Left cardiac atrium (tissue), 4 donors: ENCODE measurements at regions not wholly inside any gene's neighbourhood (a gene's known extent, or its start where the extent isn't known, plus 50 kb on each side); places are given as distances from the start of the nearest gene placed in this dataset.
"Not testable (repeated sequence)": the region's sequence is repeated elsewhere in the genome, so short reads cannot be mapped to it uniquely, and the experiment has no call there.

Experiments
- ATAC-seq, 2 donors: fragments of 200-7000 bp; cut with Tn5 transposase; one replicate each; pipeline ENCODE4 v1.9.1; 2020; ENCODE audit warnings: mild to moderate bottlenecking in 2 of 2, moderate library complexity in 2 of 2
- DNase-seq: peaks from one replicate; pipeline ENCODE4 v3.0.0-alpha.2; 2020
- intact Hi-C, 2 donors: fragments of 100-400 bp; cut with DNase I; formaldehyde crosslinking; loops; one replicate each; pipeline versions ENCODE4 v1.14.1 to v1.15.1; 2022 to 2023
- donor health status: DM: no; HTN: yes; CAD: no.
- donor health status: DM: no; HTN: yes; CAD: no; lungs with severe emphysema.
- donor health status: DM: yes; HTN: yes; CAD: no.
- donor health status: Dilated cardiomyopathy.

DNA sequence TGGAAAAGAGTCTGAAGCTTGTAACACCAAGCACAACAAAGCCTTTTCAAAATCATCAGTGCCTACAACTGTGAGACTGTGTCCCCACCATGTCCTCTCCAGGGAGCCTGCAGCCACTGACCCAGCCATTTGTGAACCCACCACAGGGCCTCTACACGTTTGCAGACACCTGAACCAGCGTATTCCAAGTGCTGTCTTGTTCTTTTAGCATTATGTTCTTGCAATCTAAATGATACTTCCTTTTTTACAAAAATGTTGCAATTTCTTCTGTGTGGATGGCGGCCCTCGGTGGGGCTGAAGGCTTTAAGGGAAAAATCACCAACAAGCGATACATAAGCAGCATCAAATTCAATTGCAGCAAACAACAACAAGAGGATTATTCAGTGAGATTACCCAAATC is 403.2 kb upstream of the MGMT start:
- ATAC-seq, result no peak
- no peak for DNase-seq
- intact Hi-C loops, result no loop called here

DNA sequence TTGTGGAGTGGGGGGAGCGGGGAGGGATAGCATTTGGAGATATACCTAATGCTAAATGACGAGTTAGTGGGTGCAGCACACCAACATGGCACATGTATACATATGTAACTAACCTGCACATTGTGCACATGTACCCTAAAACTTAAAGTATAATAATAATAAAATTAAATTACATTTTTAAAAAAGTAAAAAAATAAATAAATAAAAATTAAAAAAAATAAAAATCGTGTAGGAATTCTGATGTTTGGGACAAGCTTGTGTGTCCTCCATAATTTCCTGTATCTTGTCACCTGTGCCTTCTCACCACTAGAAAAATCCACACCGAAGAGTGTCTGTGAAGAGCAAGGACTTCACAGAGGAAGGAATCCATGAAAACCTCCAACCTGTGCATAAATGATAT is 400.5 kb upstream of the MGMT start:
- ATAC-seq, DNase-seq, intact Hi-C loops: not testable (repeated sequence)

DNA sequence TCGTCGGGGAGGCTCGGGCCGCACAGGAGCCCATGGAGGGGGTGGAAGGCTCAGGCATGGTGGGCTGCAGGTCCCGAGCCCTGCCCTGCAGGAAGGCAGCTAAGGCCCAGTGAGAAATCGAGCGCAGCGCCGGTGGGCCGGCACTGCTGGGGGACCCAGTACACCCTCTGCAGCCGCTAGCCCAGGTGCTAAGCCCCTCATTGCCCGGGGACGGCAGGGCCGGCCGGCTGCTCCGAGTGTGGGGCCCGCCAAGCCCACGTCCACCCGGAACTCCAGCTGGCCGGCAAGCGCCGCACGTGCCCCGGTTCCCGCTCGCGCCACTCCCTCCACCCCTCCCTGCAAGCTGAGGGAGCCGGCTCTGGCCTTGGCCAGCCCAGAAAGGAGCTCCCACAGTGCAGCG is 395.6 kb upstream of the MGMT start:
- intact Hi-C loops, ATAC-seq, DNase-seq: not testable (repeated sequence)

DNA sequence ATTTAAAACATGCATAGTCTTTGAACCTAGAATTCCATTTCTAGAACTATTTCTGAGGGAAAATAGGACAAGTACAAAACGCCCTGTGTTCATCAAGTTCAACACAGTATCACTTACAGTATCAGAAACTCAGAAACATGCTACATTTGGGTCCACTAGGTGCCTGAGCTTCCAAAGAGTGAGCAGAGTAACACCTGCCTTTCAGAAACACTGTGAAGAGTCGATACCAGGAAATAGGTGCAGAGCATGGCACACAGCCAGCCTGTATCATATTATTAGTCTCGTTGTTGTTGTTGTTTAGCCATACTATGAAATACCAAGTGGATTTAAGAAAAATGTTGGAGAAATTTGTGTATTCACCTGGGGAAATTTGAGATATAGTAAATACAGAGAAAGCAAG is 392.1 kb upstream of the MGMT start:
- ATAC-seq (no peak), DNase-seq (no peak)
- intact Hi-C loops, result no loop called here

DNA sequence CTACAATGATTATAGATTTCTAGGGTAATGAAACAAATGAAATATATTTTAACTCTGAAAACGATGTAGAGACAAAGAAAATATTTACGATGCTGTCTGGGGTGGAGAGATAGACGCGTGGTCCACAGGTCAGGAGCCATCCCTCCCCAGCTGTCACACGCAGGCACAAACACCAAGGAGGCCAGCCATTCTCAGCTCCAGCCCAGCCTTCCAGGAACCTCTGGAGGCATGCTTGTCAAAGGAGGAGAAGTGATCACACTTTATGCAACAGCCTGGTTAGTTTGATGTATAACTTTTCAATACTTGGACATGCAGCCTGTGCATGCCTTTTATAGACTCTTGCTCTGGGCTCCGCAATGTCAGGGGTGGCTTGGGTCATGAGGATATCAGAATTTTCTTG is 391.5 kb upstream of the MGMT start:
- intact Hi-C loops, result no loop called here
- DNase-seq (no peak), ATAC-seq (no peak)

DNA sequence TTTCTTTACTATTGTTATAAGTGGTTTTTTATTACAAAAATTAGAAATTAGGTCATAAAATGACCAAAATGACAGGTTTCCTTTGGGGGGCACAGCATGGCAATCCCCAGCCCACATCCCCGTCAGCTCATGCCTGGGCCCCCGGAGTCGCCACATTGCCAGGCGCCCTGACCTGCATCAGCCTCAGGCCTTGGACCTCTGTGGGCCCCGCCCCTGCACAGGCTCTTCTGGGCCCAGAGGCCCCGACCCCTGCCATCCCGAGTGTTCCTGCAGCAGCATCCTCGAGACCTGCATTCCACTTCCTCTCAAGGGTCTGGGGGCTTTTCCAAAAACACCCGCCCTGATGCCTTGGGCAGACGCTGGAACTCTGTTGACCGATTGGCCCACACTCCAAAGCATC is 391.1 kb upstream of the MGMT start:
- no peak for DNase-seq
- ATAC-seq, result no peak
- intact Hi-C loops, result no loop called here

DNA sequence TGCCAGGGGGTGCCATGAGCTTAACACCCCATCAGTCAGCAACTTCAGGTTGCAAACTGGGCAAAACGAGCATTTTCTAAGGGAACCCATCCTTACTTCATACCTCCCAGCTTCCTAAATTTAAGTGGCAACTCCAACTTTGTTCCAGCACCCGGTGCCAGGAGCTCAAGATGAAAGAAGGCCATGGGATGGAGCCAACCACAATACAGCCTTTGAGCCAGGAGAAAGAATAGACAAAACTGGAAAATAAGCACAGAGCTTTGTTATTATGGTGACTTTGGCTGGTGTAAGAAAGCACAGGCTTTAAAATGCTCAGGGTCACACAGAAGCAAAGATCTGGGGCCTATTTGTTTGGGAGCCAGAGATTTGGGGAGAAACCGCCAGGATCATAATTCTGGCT is 388.7 kb upstream of the MGMT start:
- ATAC-seq (no peak), DNase-seq (no peak)
- intact Hi-C loops, result no loop called here

DNA sequence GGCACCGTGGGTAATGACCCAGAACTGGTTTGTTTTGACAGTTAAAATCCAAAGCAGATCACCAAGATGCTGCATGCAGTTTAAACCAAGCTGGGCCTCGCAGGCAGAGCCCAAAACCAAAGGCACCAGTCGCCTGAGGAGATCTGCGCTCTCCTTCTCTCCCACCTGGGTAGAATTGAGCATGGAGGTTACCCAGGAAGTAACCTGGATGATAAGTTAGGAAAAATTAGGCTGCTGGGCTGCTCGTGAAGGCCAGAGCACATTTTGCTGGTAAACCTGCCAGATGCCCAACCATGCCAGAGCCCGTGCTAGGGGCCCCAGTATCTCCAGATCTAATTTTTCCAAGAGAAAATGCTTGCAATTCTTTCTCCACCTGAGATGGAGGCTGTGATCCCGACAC is 388.3 kb upstream of the MGMT start:
- DNase-seq (no peak), ATAC-seq (no peak)
- intact Hi-C loops, result no loop called here

DNA sequence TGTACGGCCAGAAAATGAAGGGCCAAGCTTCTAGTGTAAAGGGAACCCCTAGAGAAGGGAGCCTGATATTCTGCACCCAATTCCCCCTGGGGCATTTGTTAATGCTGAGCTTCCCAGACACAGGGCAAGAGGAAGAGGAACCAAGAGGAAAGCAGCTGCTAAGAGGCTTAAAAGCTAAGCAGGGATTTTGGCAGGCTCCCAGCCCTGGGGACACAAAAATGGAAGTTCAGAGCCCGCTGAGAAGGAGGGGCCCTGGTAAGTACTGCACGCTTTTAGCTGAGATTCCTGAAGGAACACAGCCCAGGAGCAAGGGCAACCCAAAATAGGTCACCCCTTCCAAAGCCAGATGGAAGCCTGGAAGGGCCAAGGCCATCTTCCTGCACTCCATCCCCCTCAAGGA is 387.3 kb upstream of the MGMT start:
- intact Hi-C loops, result no loop called here
- DNase-seq, result no peak

DNA sequence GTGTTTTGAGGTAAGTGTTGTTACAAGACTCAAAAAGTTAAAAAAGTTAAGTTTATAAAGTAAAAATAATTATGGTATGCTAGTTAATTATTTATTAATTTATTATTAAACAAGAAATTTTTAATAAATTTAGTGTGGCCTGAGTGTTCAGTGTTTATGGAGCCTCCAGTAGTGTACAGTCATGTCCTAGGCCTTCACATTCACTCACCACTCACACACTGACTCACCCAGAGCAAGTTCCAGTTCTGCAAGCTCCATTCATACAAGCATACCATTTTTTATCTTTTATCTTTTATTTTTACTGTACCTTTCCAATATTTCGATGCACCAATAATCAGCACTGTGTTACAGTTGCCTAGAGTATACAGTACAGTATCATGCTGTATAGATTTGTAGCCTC is 381.2 kb upstream of the MGMT start:
- intact Hi-C loops, result no loop called here
- DNase-seq, result no peak
- ATAC-seq, result no peak

More for the DNA sequence above, 387.3 kb upstream of the MGMT start:
- peak; percentile 58 to 63 for ATAC-seq

DNA sequence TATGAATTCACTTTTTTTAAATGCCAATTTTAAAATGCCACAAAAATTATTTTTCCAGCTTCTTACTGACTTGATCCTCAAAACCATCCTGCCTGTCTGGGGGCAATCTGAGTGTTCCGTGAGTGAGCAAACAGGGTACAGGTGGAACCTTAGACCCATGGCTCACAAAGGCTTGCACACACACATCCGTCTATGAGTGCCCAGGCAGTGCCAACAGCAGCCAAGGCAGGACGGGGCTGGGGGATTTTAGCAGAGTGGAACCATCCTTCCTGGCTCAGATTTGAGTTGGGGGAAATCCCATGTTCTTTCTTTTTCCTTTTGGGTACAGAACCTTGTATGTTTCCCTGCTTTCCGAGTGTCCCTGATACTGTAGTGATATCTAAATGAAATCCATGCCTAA is 377.7 kb upstream of the MGMT start:
- intact Hi-C loops, result no loop called here
- ATAC-seq (no peak), DNase-seq (no peak)

DNA sequence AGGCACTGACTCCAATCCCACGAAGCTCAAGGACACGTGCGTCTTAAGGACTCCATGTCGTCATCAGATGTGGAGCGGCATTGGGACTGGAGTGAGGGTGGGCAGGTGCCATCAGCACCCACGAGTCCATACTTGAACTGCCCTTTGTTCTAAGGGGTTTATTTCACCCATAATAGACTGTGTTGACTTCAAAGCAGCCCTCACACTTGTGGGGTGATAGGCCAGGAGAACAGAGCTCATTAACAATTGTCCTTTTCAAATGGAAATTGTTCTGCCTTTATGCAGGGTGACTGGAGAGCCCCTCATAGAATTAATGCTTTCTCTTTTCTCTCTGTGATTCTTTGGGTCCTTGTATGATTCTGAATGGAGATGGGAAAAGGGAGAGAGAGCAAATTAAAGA is 376.9 kb upstream of the MGMT start:
- no peak for DNase-seq
- intact Hi-C loops, result no loop called here
- ATAC-seq, result no peak

DNA sequence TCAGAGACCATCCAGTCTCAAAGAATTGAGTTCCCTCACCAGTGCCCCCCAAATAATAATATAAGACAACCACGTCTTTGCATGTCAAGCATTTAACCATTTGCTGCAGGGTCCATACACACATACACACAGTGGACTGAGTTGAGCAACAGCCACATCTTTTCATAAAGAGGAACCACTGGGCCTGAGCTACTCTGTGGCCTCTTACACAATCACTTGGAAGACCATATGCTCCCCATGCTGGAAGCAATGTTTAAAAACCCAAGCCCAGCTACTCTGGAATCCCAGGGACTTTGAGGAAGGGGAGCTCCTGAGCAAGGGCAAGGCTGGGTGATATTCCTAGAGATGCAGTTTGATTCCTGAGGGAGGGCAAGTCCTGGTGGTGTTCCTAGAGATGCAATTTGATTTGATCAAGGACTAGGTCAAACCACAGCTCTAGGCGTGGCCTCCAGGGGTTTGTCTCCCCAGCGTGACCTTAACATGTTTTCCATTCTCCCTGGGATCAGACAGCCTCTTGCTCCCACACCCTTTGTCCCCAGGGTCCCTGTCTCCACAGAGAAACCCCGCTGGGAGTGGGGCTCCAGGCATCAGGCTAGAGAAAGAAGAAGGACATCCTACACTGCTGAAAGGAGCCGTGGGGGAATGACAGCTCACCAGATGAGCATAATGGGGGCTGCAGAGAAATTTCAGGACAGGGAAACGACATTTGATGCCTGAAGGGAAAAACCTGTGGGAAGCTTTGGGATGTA is 376.2 kb upstream of the MGMT start:
- intact Hi-C loops, result no loop called here
- DNase-seq (no peak), ATAC-seq (peak; percentile 37 to 53)

DNA sequence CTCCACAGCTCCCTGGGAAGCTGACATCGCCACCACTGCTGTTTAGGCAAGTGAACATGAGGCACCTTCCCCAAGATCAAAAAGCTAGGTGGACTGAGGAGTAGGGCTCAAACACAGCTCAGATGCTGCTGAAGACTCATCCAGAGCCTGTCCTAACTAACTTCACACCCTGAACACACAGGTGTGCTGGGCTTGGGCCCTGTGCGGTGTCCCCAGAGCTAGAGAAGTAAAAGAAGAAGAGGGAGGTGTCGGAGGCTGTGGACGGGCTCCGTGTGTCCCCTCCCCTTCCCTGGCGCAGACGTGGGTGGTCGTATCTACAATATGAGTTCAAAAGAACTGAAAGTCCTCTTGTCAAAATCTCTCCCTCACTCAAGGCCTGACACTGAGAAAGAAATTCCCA is 373.4 kb upstream of the MGMT start:
- ATAC-seq (no peak), DNase-seq (no peak)
- intact Hi-C loops, result no loop called here

DNA sequence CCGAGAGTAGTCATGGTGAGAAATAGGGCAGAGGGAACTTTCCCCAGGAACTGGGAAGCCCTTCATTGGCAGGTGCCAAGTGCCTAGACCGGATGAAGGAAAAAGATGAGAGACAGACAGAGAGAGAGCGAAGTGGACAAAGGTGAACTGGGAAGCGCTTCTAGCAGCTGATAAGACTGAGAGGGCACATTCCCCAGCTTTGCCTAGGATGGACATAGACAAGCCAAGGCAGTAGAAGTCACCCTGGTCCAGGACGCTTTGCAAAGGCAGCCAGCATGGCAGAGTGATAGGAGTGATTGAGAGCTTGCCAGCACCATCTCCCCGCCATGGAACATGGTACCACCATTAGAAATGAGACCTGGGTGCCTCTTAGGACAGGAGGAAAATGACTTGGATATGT is 372.8 kb upstream of the MGMT start:
- intact Hi-C loops, result no loop called here
- ATAC-seq (no peak), DNase-seq (no peak)

DNA sequence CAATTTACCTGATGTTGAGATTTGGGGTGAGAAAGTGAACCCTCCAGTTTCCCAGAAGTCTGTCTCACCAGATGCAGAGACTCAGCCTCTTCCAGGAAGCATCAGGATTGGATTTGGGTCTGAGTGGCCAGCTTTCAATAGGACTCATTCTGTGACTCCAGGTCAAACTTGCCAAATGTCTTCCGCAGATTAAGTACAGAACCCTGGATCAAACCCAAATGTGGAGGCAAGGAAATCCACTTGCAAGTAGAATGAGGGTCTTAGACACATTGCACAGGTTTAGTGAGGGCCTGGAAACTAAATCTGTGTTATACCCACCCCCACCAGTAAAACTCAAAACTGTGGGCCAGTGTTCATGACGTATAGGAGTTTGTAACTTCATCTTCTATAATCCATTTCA is 372.2 kb upstream of the MGMT start:
- intact Hi-C loops, result no loop called here
- ATAC-seq (no peak), DNase-seq (no peak)

DNA sequence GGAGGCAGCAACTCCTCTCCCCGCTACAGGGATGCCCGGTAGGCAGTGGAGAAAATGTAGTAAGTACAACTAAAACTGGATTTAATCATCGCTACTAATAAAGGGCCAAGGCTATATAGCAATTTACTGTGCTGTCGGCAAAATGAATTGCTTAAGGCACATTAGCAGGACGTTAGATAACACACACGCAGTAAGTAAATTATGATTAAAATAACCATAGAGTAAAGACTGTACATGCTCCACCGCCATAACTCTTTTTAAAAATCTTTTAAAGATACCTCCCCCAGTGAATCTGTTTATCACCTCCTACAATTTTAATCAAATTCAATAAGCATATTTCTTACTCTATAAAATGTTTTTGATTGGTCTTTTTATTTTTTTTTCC is 371.4 kb upstream of the MGMT start:
- intact Hi-C loops, result no loop called here
- ATAC-seq (no peak), DNase-seq (no peak)

DNA sequence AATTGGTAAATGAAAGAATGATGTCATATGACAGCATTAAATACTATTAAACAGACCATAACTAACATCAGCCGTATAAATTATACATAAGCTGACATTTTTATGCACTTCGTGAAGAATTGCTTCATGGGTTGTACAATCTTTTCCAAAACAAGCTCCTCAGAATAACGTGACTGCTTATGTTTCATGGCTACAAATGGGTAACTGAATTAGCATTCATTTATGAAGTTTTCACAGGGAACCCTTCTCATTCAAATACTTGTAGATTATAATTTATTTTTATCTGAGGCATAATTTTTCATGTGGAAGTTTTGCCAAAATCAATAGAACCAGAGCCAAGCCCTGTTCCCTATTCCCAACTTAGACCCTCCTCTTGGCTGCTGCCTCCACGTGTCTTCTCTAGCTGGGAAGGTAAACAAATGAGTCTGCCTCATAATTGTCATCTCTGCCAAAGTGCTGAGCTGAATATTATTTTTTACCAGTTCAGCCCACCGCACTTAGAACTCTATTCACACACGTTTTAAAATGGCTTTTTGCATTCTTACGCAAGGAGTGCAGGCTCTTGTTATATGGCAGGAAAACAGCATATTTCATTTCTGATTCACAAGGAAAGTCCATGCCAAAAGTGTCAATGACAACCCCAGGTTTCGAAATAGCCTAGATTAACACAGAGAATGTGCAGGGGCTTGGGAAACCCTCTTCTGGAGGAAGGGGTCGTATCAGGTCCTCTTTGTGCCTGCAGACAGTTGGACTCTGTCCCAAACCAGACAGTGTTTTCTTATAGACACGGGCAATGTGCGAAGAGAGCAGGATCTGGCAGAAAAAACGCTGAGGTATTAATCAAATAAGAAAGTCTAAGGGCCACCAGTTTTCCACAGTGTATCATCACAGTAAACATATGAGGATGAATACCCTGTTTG is 370.7 kb upstream of the MGMT start:
- ATAC-seq (peak; percentile 81 to 89), DNase-seq (peak; percentile 33)
- intact Hi-C loops, result no loop called here

DNA sequence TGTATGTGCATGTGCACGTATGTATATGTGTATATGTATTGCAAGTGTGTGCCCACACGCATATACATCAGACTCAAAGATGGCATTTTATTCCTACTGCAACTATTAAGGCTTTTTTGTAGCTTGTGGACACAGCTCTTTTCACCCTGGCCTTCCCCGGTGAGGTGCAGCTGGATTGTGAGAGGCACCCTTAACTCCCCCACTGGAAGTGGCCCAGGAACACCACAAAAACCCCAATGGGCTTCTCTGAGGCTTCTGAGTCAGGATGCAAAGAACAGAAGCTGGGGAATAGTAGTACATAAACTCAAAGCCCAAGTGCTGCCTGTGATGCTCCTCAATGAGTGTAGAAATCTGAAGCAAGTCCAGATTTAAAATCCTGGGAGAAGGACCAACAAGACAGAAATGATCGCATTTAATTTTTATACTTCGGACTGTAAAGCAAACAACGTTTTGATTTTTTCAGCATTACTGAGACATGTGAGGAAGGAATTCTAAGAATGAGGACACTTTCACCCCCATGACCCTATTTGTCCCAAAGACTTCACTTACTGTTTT is 369.2 kb upstream of the MGMT start:
- ATAC-seq, result no peak
- intact Hi-C loops, result no loop called here
- DNase-seq, result no peak

DNA sequence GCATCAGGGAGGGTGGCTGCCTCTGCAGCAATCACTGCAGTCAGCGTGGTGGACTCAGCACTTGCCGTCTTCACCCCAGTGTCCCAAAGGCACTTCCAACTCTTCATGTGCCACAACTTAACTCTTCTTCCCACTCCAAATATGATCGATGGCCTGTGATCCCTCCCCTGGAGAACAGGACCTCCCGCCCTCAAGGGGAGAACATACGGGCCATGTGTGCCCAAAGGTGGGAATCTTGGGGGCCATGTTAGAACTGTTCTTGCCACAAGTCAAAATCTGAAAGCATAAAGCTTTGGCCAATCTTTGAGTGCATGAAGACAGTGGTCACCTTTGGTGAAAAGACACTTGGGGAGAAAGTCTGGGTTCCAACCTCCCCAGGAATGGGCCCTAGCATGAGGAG is 368.5 kb upstream of the MGMT start:
- DNase-seq, result no peak
- intact Hi-C loops, result no loop called here
- ATAC-seq, result no peak

DNA sequence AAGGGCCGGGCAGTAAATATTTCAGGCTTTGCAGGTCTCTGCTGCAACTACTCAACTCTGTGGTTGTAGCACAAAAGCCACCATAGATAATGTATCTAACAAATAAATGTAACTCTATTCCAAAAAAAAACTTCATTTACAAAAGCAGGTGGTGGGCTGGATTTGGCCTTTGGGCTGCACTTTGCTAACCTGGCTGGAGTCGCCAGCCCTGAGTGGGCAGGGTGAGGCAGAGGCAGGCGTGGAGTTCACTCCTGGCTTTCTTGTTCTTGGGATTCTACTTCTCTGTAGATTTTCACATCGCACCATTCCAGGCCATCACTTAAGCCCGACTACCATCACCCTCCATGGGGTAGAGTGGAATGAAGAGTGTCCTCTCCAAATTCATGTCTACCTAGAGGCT is 367.6 kb upstream of the MGMT start:
- intact Hi-C loops, result no loop called here
- DNase-seq, result no peak
- no peak for ATAC-seq
